H9 (cell line): ENCODE measurements at regions not wholly inside any gene's neighbourhood (a gene's known extent, or its start where the extent isn't known, plus 50 kb on each side); places are given as distances from the start of the nearest gene placed in this dataset.

Source experiments
- DNase-seq: peaks from one replicate; pipeline ENCODE4 v3.0.0-alpha.2; 2017
- H2AFZ ChIP-seq: one replicate; pipeline ENCODE4 v1.6.1; 2013; ENCODE audit warnings: mild to moderate bottlenecking, low read length, control low read depth, moderate library complexity
- H2AK5ac ChIP-seq: 2 replicates; pipeline ENCODE4 v1.6.1; 2013; ENCODE audit warnings: low read length, control low read depth, mixed read lengths; ENCODE audit not compliant: insufficient read length
- H2BK120ac ChIP-seq: one replicate; pipeline ENCODE4 v1.6.1; 2013; ENCODE audit warnings: low read depth, mild to moderate bottlenecking, low read length, control low read depth, inconsistent platforms; ENCODE audit not compliant: poor library complexity, severe bottlenecking
- H2BK12ac ChIP-seq: 2 replicates; pipeline ENCODE4 v1.6.1; 2013; ENCODE audit warnings: low read length, control low read depth, mixed read lengths, low read depth; ENCODE audit not compliant: insufficient read length
- H2BK15ac ChIP-seq: 2 replicates; pipeline ENCODE4 v1.6.1; 2013; ENCODE audit warnings: low read depth, low read length, control low read depth
- H2BK20ac ChIP-seq: one replicate; pipeline ENCODE4 v1.6.1; 2013; ENCODE audit warnings: low read depth, mild to moderate bottlenecking, low read length, control low read depth, inconsistent platforms; ENCODE audit not compliant: poor library complexity, severe bottlenecking
- H2BK5ac ChIP-seq: 2 replicates; pipeline ENCODE4 v1.6.1; 2013; ENCODE audit warnings: low read length, control low read depth, mixed read lengths; ENCODE audit not compliant: insufficient read length
- H3K14ac ChIP-seq: 2 replicates; pipeline ENCODE4 v1.6.1; 2013; ENCODE audit warnings: low read length, control low read depth; ENCODE audit not compliant: insufficient read depth
- H3K18ac ChIP-seq: 2 replicates; pipeline ENCODE4 v1.6.1; 2013; ENCODE audit warnings: low read depth, mild to moderate bottlenecking, mixed read lengths, low read length, control low read depth; ENCODE audit not compliant: insufficient read length
- H3K23ac ChIP-seq: 2 replicates; pipeline ENCODE4 v1.6.1; 2013; ENCODE audit warnings: low read length, control low read depth, mixed read lengths, low read depth; ENCODE audit not compliant: insufficient read length
- H3K23me2 ChIP-seq: 2 replicates; pipeline ENCODE4 v1.6.1; 2013; ENCODE audit warnings: low read depth, mild to moderate bottlenecking, mixed read lengths, low read length, control low read depth; ENCODE audit not compliant: insufficient read length, poor library complexity, severe bottlenecking
- H3K27ac ChIP-seq: 2 replicates; pipeline ENCODE4 v1.5.1; 2013; ENCODE audit warnings: low read length, control low read depth, mixed read lengths, low read depth; ENCODE audit not compliant: insufficient read length
- H3K27me3 ChIP-seq: 2 replicates; pipeline ENCODE4 v1.6.1; 2013; ENCODE audit warnings: low read length, control low read depth, inconsistent platforms; ENCODE audit not compliant: insufficient read depth
- H3K4ac ChIP-seq: 2 replicates; pipeline ENCODE4 v1.6.1; 2013; ENCODE audit warnings: low read depth, mild to moderate bottlenecking, control low read depth, inconsistent platforms, low read length, moderate library complexity
- H3K4me1 ChIP-seq: 2 replicates; pipeline ENCODE4 v1.6.1; 2013; ENCODE audit warnings: low read length, control low read depth, inconsistent platforms; ENCODE audit not compliant: insufficient read depth
- H3K4me2 ChIP-seq: 2 replicates; pipeline ENCODE4 v1.6.1; 2013; ENCODE audit warnings: low read length, control low read depth, mixed read lengths; ENCODE audit not compliant: insufficient read length, insufficient read depth
- H3K56ac ChIP-seq: 2 replicates; pipeline ENCODE4 v1.6.1; 2013; ENCODE audit warnings: low read depth, mild to moderate bottlenecking, mixed read lengths, low read length, control low read depth; ENCODE audit not compliant: insufficient read length
- H3K79me1 ChIP-seq: 2 replicates; pipeline ENCODE4 v1.6.1; 2013; ENCODE audit warnings: low read depth, mild to moderate bottlenecking, moderate library complexity, low read length, control low read depth, inconsistent platforms; ENCODE audit not compliant: insufficient read depth, poor library complexity, severe bottlenecking
- H3K79me2 ChIP-seq: 2 replicates; pipeline ENCODE4 v1.6.1; 2013; ENCODE audit warnings: low read length, control low read depth, inconsistent platforms; ENCODE audit not compliant: insufficient read depth
- H3K9ac ChIP-seq: 2 replicates; pipeline ENCODE4 v1.6.1; 2013; ENCODE audit warnings: low read length, control low read depth, mixed read lengths; ENCODE audit not compliant: insufficient read length; ENCODE audit errors: extremely low read depth
- H3K9me3 ChIP-seq: one replicate; pipeline ENCODE4 v1.6.1; 2013; ENCODE audit warnings: low read depth, low read length, inconsistent platforms; ENCODE audit not compliant: control insufficient read depth
- H3T11ph ChIP-seq: one replicate; pipeline ENCODE4 v1.6.1; 2013; ENCODE audit warnings: mild to moderate bottlenecking, low read length, control low read depth, inconsistent platforms
- H4K20me1 ChIP-seq: one replicate; pipeline ENCODE4 v1.6.1; 2013; ENCODE audit not compliant: control insufficient read depth, insufficient read length, insufficient read depth
- H4K5ac ChIP-seq: 2 replicates; pipeline ENCODE4 v1.6.1; 2013; ENCODE audit warnings: low read depth, mild to moderate bottlenecking, mixed read lengths, low read length, control low read depth; ENCODE audit not compliant: insufficient read length
- H4K8ac ChIP-seq: replicated peaks from 2 replicates; pipeline ENCODE4 v1.6.1; 2013; ENCODE audit warnings: low read length, control low read depth, mixed read lengths, low read depth; ENCODE audit not compliant: insufficient read length
- H4K91ac ChIP-seq: 2 replicates; pipeline ENCODE4 v1.6.1; 2013; ENCODE audit warnings: low read depth, mild to moderate bottlenecking, moderate library complexity, mixed read lengths, low read length, control low read depth; ENCODE audit not compliant: insufficient read length
- H3K27ac Mint-ChIP-seq, 3 experiments: 2 replicates in 2 of 3; 3 replicates in 1 of 3; pipeline ENCODE4 v1.8.0; 2020 to 2021; ENCODE audit warnings: mixed read lengths in 3 of 3, mild to moderate bottlenecking in 1 of 3, moderate library complexity in 1 of 3
- H3K27me3 Mint-ChIP-seq: 2 replicates; pipeline ENCODE4 v1.8.0; 2021; ENCODE audit warnings: low read depth, mild to moderate bottlenecking, moderate library complexity, mixed read lengths
- H3K36me3 Mint-ChIP-seq, 3 experiments: 2 replicates in 2 of 3; 3 replicates in 1 of 3; pipeline ENCODE4 v1.8.0; 2020 to 2021; ENCODE audit warnings: low read depth in 3 of 3, mixed read lengths in 3 of 3; ENCODE audit not compliant: insufficient read depth in 1 of 3
- H3K4me1 Mint-ChIP-seq, 2 experiments: 2 replicates each; pipeline ENCODE4 v1.8.0; 2020; ENCODE audit warnings: mixed read lengths in 2 of 2
- H3K4me3 Mint-ChIP-seq, 2 experiments: 2 replicates in 1 of 2; 3 replicates in 1 of 2; pipeline ENCODE4 v1.8.0; 2020 to 2021; ENCODE audit warnings: mild to moderate bottlenecking in 2 of 2, mixed read lengths in 2 of 2, moderate library complexity in 1 of 2
- H3K9me3 Mint-ChIP-seq, 2 experiments: 2 replicates in 1 of 2; 3 replicates in 1 of 2; pipeline ENCODE4 v1.8.0; 2020; ENCODE audit warnings: mild to moderate bottlenecking in 2 of 2, mixed read lengths in 2 of 2, moderate library complexity in 1 of 2
- WGBS: extraction: QIAGEN DNeasy Blood & Tissue Kit; methylation state at CpG from one replicate; pipeline ENCODE4 v1.1.7; 2013; ENCODE audit warnings: missing lambda C conversion rate, low lambda C conversion rate, mixed read lengths; ENCODE audit not compliant: insufficient read length; ENCODE audit errors: extremely low coverage; 5-methylcytosine and 5-hydroxymethylcytosine counted together
- TF ChIP-seq, protein P1 (sequence below): fragments of 200-600 bp; sonication (generic); conservative IDR thresholded peaks from 3 replicates; pipeline ENCODE4 v1.8.0; 2021; ENCODE audit warnings: antibody characterized with exemption, mild to moderate bottlenecking

DNA sequence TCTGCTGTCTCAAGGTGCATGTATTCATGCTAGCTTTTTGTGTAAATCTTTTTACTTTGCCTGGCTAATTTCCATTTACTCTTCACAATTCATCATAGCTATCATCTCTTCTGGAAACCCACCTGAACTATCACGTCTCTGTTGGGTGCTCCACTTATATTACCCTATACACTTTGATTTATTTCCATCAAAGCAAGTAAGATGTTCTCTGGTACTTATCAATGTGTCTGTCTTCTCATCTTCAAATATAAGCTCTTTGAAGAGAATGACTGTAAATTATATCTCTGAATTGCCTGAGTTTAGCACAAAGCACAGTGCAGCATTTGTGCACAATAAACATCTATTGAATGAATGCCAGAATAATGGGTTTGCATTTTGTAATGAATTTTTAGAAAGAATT lies 1129.7 kb downstream of the LRFN5 start:
- H3T11ph ChIP-seq = no peak overlapping the region
- Mint-ChIP-seq H3K27me3 (no peaks in the 10 kb centered on the region), H3K4me1 (no peaks in the 10 kb centered on the region), H3K4me3 (no peak overlapping the region), H3K27ac (no peak overlapping the region), H3K36me3 (no peaks in the 10 kb centered on the region), H3K9me3 (no peaks in the 10 kb centered on the region)
- DNase-seq = no peak
- H3K4ac ChIP-seq = no peak overlapping the region
- H2BK12ac ChIP-seq = no peak overlapping the region
- H3K27me3 ChIP-seq = no peaks in the 10 kb centered on the region
- no peak overlapping the region for H2BK20ac ChIP-seq
- H2BK120ac ChIP-seq = no peak overlapping the region
- H3K27ac ChIP-seq = no peak overlapping the region
- H3K9ac ChIP-seq = no peak overlapping the region
- H4K91ac ChIP-seq = no peak overlapping the region
- no peaks in the 10 kb centered on the region for H3K9me3 ChIP-seq
- H3K4me2 ChIP-seq = no peak overlapping the region
- TF ChIP-seq, protein P1, sequence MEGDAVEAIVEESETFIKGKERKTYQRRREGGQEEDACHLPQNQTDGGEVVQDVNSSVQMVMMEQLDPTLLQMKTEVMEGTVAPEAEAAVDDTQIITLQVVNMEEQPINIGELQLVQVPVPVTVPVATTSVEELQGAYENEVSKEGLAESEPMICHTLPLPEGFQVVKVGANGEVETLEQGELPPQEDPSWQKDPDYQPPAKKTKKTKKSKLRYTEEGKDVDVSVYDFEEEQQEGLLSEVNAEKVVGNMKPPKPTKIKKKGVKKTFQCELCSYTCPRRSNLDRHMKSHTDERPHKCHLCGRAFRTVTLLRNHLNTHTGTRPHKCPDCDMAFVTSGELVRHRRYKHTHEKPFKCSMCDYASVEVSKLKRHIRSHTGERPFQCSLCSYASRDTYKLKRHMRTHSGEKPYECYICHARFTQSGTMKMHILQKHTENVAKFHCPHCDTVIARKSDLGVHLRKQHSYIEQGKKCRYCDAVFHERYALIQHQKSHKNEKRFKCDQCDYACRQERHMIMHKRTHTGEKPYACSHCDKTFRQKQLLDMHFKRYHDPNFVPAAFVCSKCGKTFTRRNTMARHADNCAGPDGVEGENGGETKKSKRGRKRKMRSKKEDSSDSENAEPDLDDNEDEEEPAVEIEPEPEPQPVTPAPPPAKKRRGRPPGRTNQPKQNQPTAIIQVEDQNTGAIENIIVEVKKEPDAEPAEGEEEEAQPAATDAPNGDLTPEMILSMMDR = no peak
- H2BK5ac ChIP-seq = no peak overlapping the region
- no peaks in the 10 kb centered on the region for H4K20me1 ChIP-seq
- H3K56ac ChIP-seq = no peak overlapping the region
- H3K79me1 ChIP-seq = no peaks in the 10 kb centered on the region
- H3K14ac ChIP-seq = no peak overlapping the region
- H2AFZ ChIP-seq = no peak overlapping the region
- no peak overlapping the region for H2BK15ac ChIP-seq
- H2AK5ac ChIP-seq = no peak overlapping the region
- WGBS = no CpG with 5 or more reads among the region's 1 CpG
- no peak overlapping the region for H3K23ac ChIP-seq
- no peaks in the 10 kb centered on the region for H3K79me2 ChIP-seq
- H3K18ac ChIP-seq = no peak overlapping the region
- no peaks in the 10 kb centered on the region for H3K23me2 ChIP-seq
- H4K5ac ChIP-seq = no peak overlapping the region
- no peak overlapping the region for H4K8ac ChIP-seq
- no peaks in the 10 kb centered on the region for H3K4me1 ChIP-seq
